ENCODE measurements at regions not wholly inside any gene's neighbourhood (a gene's known extent, or its start where the extent isn't known, plus 50 kb on each side); places are given as distances from the start of the nearest gene placed in this dataset.
"Not testable (repeated sequence)": the region's sequence is repeated elsewhere in the genome, so short reads cannot be mapped to it uniquely, and the experiment has no call there.

DNA sequence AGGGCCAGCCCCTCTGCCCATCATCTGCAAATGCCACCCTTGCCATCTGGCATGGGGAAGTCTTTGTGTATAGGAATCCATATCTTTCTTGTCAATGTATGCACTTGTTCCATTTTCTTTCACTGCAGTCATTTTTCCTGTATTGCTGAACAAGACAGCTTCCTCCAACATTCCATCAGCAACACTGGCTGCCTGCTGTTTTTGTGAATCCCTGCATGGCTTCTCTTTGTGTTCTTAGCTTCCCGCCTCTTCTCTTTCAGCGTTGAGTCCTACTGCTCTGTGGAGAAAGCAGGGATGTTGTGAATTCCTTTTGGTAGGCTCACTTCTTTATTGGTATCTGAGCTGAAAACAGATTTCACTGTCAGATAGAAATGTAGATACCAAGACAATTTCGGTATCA lies 150.0 kb downstream of the LPIN1 start:
- peak; percentile 57 for DNase-seq (ENCODE audit: low read depth, low spot score)
- Histone ChIP-seq H3K4me1 (ENCODE audit: insufficient read depth, insufficient read length) (no peaks in the 10 kb centered on the region), H3K9ac (ENCODE audit: insufficient read length, low read depth) (no peak overlapping the region), H3K4me3 (ENCODE audit: insufficient read length, low read depth) (no peak overlapping the region), H3K36me3 (ENCODE audit: insufficient read depth, insufficient read length, low read length) (no peaks in the 10 kb centered on the region), H3K27me3 (ENCODE audit: insufficient read depth, insufficient read length) (no peaks in the 10 kb centered on the region), H3K9me3 (ENCODE audit: insufficient read depth, low read length) (peaks cover 3% of the 10 kb centered on the region; the same call in 1 of the 2 replicates)
- TF ChIP-seq SUZ12 (IDR thresholded peaks at IDR 0.05; ENCODE audit: extremely low read depth, insufficient read depth, insufficient read length) (no peak), ZNF274 (IDR thresholded peaks at IDR 0.05; ENCODE audit: low read depth, low read length) (no peak), YY1 (IDR thresholded peaks at IDR 0.05; ENCODE audit: insufficient read depth, insufficient read length) (no peak)

DNA sequence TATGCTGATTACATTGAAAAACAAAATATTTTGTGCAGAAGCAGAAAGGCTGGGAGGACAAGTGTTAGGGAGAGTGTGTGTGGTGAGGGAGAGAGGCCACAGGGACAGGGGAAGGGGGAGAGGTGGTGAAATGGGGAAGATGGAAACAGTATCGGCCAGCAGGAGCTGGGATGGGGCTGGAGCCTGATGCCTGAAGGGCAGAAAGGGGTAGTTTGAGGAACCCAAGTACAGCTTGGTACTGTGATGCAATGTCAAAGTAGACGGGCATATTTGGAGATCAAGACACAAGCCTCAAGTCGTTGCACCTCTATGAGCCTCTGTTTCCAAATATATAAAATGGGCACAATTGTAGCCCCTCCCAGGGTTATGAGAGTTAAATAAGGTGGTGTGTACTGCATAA lies 152.1 kb downstream of the LPIN1 start:
- Histone ChIP-seq H3K4me1 (ENCODE audit: insufficient read depth, insufficient read length) (no peaks in the 10 kb centered on the region), H3K36me3 (ENCODE audit: insufficient read depth, insufficient read length, low read length) (no peaks in the 10 kb centered on the region), H3K4me3 (ENCODE audit: insufficient read length, low read depth) (no peak overlapping the region), H3K27me3 (ENCODE audit: insufficient read depth, insufficient read length) (no peaks in the 10 kb centered on the region), H3K9ac (ENCODE audit: insufficient read length, low read depth) (no peak overlapping the region), H3K9me3 (ENCODE audit: insufficient read depth, low read length) (peaks cover 3% of the 10 kb centered on the region; the same call in 1 of the 2 replicates)
- DNase-seq (ENCODE audit: low read depth, low spot score) = no peak
- TF ChIP-seq ZNF274 (IDR thresholded peaks at IDR 0.05; ENCODE audit: low read depth, low read length) (no peak), SUZ12 (IDR thresholded peaks at IDR 0.05; ENCODE audit: extremely low read depth, insufficient read depth, insufficient read length) (no peak), YY1 (IDR thresholded peaks at IDR 0.05; ENCODE audit: insufficient read depth, insufficient read length) (no peak)

GRCh38 chr2:11899264-11899818 lies 152.9 kb downstream of the LPIN1 start:
- no peak for DNase-seq (ENCODE audit: low read depth, low spot score)

DNA sequence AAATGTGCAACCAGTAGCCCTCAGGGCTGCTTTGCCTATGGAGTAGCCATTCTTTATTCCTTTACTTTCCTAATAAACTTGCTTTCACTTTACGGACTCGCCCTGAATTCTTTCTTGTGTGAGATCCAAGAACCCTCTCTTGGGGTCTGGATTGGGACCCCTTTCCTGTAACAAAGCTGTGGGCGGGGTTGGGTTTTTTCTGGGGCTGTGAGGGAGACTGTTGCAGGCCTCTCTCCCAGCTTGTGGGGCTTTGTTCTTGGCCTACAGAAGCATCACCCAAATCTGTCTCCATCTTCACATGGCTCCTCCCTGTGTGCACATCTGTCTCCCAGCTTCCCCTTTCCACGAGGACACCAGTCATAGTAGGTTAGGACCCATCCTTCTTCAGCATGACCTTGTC lies 154.5 kb downstream of the LPIN1 start:
- not testable (repeated sequence) for DNase-seq (ENCODE audit: low read depth, low spot score); H3K27me3 ChIP-seq (ENCODE audit: insufficient read depth, insufficient read length); H3K4me1 ChIP-seq (ENCODE audit: insufficient read depth, insufficient read length); H3K36me3 ChIP-seq (ENCODE audit: insufficient read depth, insufficient read length, low read length); H3K9ac ChIP-seq (ENCODE audit: insufficient read length, low read depth); H3K9me3 ChIP-seq (ENCODE audit: insufficient read depth, low read length); H3K4me3 ChIP-seq (ENCODE audit: insufficient read length, low read depth)

More at GRCh38 chr2:11899264-11899818, 152.9 kb downstream of the LPIN1 start:
- Histone ChIP-seq H3K36me3 (ENCODE audit: insufficient read depth, insufficient read length, low read length) (no peaks in the 10 kb centered on the region), H3K4me1 (ENCODE audit: insufficient read depth, insufficient read length) (no peaks in the 10 kb centered on the region), H3K4me3 (ENCODE audit: insufficient read length, low read depth) (no peak overlapping the region), H3K9ac (ENCODE audit: insufficient read length, low read depth) (no peak overlapping the region), H3K27me3 (ENCODE audit: insufficient read depth, insufficient read length) (no peaks in the 10 kb centered on the region), H3K9me3 (ENCODE audit: insufficient read depth, low read length) (peaks cover 3% of the 10 kb centered on the region; the same call in 1 of the 2 replicates)
- TF ChIP-seq ZNF274 (IDR thresholded peaks at IDR 0.05; ENCODE audit: low read depth, low read length) (no peak), YY1 (IDR thresholded peaks at IDR 0.05; ENCODE audit: insufficient read depth, insufficient read length) (no peak), SUZ12 (IDR thresholded peaks at IDR 0.05; ENCODE audit: extremely low read depth, insufficient read depth, insufficient read length) (no peak)

GRCh38 chr2:11901351-11902069 lies 155.1 kb downstream of the LPIN1 start:
- H3K9ac ChIP-seq (ENCODE audit: insufficient read length, low read depth) = no peak overlapping the region
- no peaks in the 10 kb centered on the region for H3K9me3 ChIP-seq (ENCODE audit: insufficient read depth, low read length)
- TF ChIP-seq ZNF274 (IDR thresholded peaks at IDR 0.05; ENCODE audit: low read depth, low read length) = no peak
- TF ChIP-seq YY1 (IDR thresholded peaks at IDR 0.05; ENCODE audit: insufficient read depth, insufficient read length) = no peak
- no peak for TF ChIP-seq SUZ12 (IDR thresholded peaks at IDR 0.05; ENCODE audit: extremely low read depth, insufficient read depth, insufficient read length)
- H3K27me3 ChIP-seq (ENCODE audit: insufficient read depth, insufficient read length) = no peaks in the 10 kb centered on the region
- no peak for DNase-seq (ENCODE audit: low read depth, low spot score)
- no peaks in the 10 kb centered on the region for H3K4me1 ChIP-seq (ENCODE audit: insufficient read depth, insufficient read length)
- no peak overlapping the region for H3K4me3 ChIP-seq (ENCODE audit: insufficient read length, low read depth)
- H3K36me3 ChIP-seq (ENCODE audit: insufficient read depth, insufficient read length, low read length) = no peaks in the 10 kb centered on the region

DNA sequence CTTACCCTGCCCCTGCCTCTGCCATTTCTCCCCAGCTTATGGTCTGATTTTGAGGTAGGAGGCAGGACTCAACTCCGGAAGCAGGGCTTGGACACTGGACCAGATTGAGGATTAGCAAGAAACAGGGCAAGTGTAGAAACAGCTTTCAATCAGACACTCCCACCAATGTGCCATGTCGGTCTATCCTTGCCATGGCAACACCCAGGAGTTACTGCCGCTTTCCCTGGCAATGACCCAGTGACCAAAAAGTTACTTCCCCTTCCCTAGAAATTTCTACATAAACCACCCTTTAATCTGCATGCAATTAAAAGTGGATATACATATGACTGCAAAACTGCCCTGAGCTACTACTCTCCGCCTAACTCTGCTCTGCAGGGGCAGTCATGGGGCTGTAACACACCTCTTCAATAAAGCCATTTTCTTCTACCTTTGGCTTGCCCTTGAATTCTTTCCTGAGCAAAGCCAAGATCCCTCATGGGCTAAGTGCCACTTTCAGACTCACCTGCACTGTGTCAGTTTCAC lies 156.7 kb downstream of the LPIN1 start:
- Histone ChIP-seq H3K9ac (ENCODE audit: insufficient read length, low read depth) (no peak overlapping the region), H3K36me3 (ENCODE audit: insufficient read depth, insufficient read length, low read length) (no peaks in the 10 kb centered on the region), H3K4me3 (ENCODE audit: insufficient read length, low read depth) (no peak overlapping the region), H3K4me1 (ENCODE audit: insufficient read depth, insufficient read length) (no peaks in the 10 kb centered on the region), H3K27me3 (ENCODE audit: insufficient read depth, insufficient read length) (no peaks in the 10 kb centered on the region), H3K9me3 (ENCODE audit: insufficient read depth, low read length) (no peaks in the 10 kb centered on the region)
- TF ChIP-seq SUZ12 (IDR thresholded peaks at IDR 0.05; ENCODE audit: extremely low read depth, insufficient read depth, insufficient read length) (no peak), YY1 (IDR thresholded peaks at IDR 0.05; ENCODE audit: insufficient read depth, insufficient read length) (no peak), ZNF274 (IDR thresholded peaks at IDR 0.05; ENCODE audit: low read depth, low read length) (no peak)
- DNase-seq (ENCODE audit: low read depth, low spot score) = no peak

GRCh38 chr2:11904029-11904428 lies 157.6 kb downstream of the LPIN1 start:
- no peak for DNase-seq (ENCODE audit: low read depth, low spot score)
- Histone ChIP-seq H3K9me3 (ENCODE audit: insufficient read depth, low read length) (no peaks in the 10 kb centered on the region), H3K4me3 (ENCODE audit: insufficient read length, low read depth) (no peak overlapping the region), H3K9ac (ENCODE audit: insufficient read length, low read depth) (no peak overlapping the region), H3K36me3 (ENCODE audit: insufficient read depth, insufficient read length, low read length) (no peaks in the 10 kb centered on the region), H3K4me1 (ENCODE audit: insufficient read depth, insufficient read length) (no peaks in the 10 kb centered on the region), H3K27me3 (ENCODE audit: insufficient read depth, insufficient read length) (no peaks in the 10 kb centered on the region)
- no peak for TF ChIP-seq SUZ12 (IDR thresholded peaks at IDR 0.05; ENCODE audit: extremely low read depth, insufficient read depth, insufficient read length)
